GM19351 (cell line): ENCODE measurements at regions not wholly inside any gene's neighbourhood (a gene's known extent, or its start where the extent isn't known, plus 50 kb on each side); places are given as distances from the start of the nearest gene placed in this dataset.

Source experiments
- ATAC-seq: cut with Tn5 transposase; IDR thresholded peaks from one replicate; pipeline ENCODE4 v1.9.1; 2021; ENCODE audit warnings: mild to moderate bottlenecking, moderate library complexity; ENCODE audit not compliant: unreplicated experiment

- ATAC-seq: no peak
Observed at GRCh38 chr10:29925771-29926692, 133.4 kb downstream of the JCAD start.

GRCh38 chr10:29924436-29924835 is 134.9 kb downstream of the JCAD start:
- no peak for ATAC-seq

GRCh38 chr10:29923416-29923965 is 135.9 kb downstream of the JCAD start:
- ATAC-seq: no peak

- no peak for ATAC-seq
Observed at GRCh38 chr10:29922892-29923291, 136.5 kb downstream of the JCAD start.

GRCh38 chr10:29922226-29922625 is 137.2 kb downstream of the JCAD start:
- ATAC-seq: no peak

GRCh38 chr10:29921071-29921446 is 138.3 kb downstream of the JCAD start:
- ATAC-seq: no peak

GRCh38 chr10:29920408-29921070 is 138.8 kb downstream of the JCAD start:
- no peak for ATAC-seq

GRCh38 chr10:29918623-29919400 is 140.6 kb downstream of the JCAD start:
- ATAC-seq: no peak

GRCh38 chr10:29917311-29917710 is 142.1 kb downstream of the JCAD start:
- no peak for ATAC-seq

GRCh38 chr10:29916669-29917068 is 142.7 kb downstream of the JCAD start:
- no peak for ATAC-seq

- ATAC-seq: no peak
Observed at GRCh38 chr10:29914986-29915785, 144.2 kb downstream of the JCAD start.

- ATAC-seq: no peak
Observed at GRCh38 chr10:29908962-29909361, 150.4 kb downstream of the JCAD start.

- ATAC-seq: no peak
Observed at GRCh38 chr10:29900865-29901264, 158.5 kb downstream of the JCAD start.

GRCh38 chr10:29897999-29898716 is 161.2 kb downstream of the JCAD start:
- ATAC-seq: no peak

- ATAC-seq: no peak
Observed at GRCh38 chr10:29897430-29897829, 162.0 kb downstream of the JCAD start.

- ATAC-seq: no peak
Observed at GRCh38 chr10:29896053-29896452, 163.3 kb downstream of the JCAD start.

- no peak for ATAC-seq
Observed at GRCh38 chr10:29895456-29895855, 163.9 kb downstream of the JCAD start.

- no peak for ATAC-seq
Observed at GRCh38 chr10:29888321-29888720, 171.1 kb downstream of the JCAD start.

- ATAC-seq: no peak
Observed at GRCh38 chr10:29886299-29886698, 173.1 kb downstream of the JCAD start.

- ATAC-seq: no peak
Observed at GRCh38 chr10:29883231-29883630, 176.2 kb downstream of the JCAD start.
